Activated T-cell treated with anti-CD3 and anti-CD28 coated beads for 1 hour (primary cell): ENCODE measurements at regions not wholly inside any gene's neighbourhood (a gene's known extent, or its start where the extent isn't known, plus 50 kb on each side); places are given as distances from the start of the nearest gene placed in this dataset.

ENCODE experiments used
- DNase-seq: peaks from one replicate; pipeline ENCODE4 v3.0.0-alpha.2; 2020; ENCODE audit warnings: low read depth

- no peak for DNase-seq
Measured at GRCh38 chr2:2640818-2641217, 309.7 kb upstream of the MYT1L start.

- DNase-seq = no peak
Measured at GRCh38 chr2:2640371-2640770, 309.3 kb upstream of the MYT1L start.

GRCh38 chr2:2639251-2640139, 308.4 kb upstream of the MYT1L start:
- no peak for DNase-seq

GRCh38 chr2:2638547-2639220, 307.6 kb upstream of the MYT1L start:
- no peak for DNase-seq

- DNase-seq = no peak
Measured at GRCh38 chr2:2636813-2637212, 305.7 kb upstream of the MYT1L start.

- DNase-seq = no peak
Measured at GRCh38 chr2:2635025-2635528, 304.0 kb upstream of the MYT1L start.

- no peak for DNase-seq
Measured at GRCh38 chr2:2633017-2633416, 301.9 kb upstream of the MYT1L start.

GRCh38 chr2:2623939-2624338, 292.9 kb upstream of the MYT1L start:
- no peak for DNase-seq

GRCh38 chr2:2621855-2622254, 290.8 kb upstream of the MYT1L start:
- DNase-seq = no peak

GRCh38 chr2:2620604-2621003, 289.5 kb upstream of the MYT1L start:
- DNase-seq = no peak

GRCh38 chr2:2619995-2620394, 288.9 kb upstream of the MYT1L start:
- no peak for DNase-seq

- no peak for DNase-seq
Measured at GRCh38 chr2:2614452-2614851, 283.4 kb upstream of the MYT1L start.

GRCh38 chr2:2613279-2614199, 282.5 kb upstream of the MYT1L start:
- peak; percentile 74 for DNase-seq

- DNase-seq = no peak
Measured at GRCh38 chr2:2610751-2611150, 279.7 kb upstream of the MYT1L start.

- DNase-seq = no peak
Measured at GRCh38 chr2:2600366-2600765, 269.3 kb upstream of the MYT1L start.

GRCh38 chr2:2599441-2599840, 268.4 kb upstream of the MYT1L start:
- no peak for DNase-seq

GRCh38 chr2:2597712-2598111, 266.6 kb upstream of the MYT1L start:
- no peak for DNase-seq

GRCh38 chr2:2591542-2591940, 260.5 kb upstream of the MYT1L start:
- DNase-seq = no peak

- DNase-seq = no peak
Measured at GRCh38 chr2:2590841-2591541, 259.9 kb upstream of the MYT1L start.

- no peak for DNase-seq
Measured at GRCh38 chr2:2590141-2590540, 259.1 kb upstream of the MYT1L start.

- DNase-seq = no peak
Measured at GRCh38 chr2:2588777-2589176, 257.7 kb upstream of the MYT1L start.

- DNase-seq = no peak
Measured at GRCh38 chr2:2587354-2587753, 256.3 kb upstream of the MYT1L start.
